GM19328 (cell line): ENCODE measurements at regions not wholly inside any gene's neighbourhood (a gene's known extent, or its start where the extent isn't known, plus 50 kb on each side); places are given as distances from the start of the nearest gene placed in this dataset.

Experiments
- ATAC-seq: cut with Tn5 transposase; IDR thresholded peaks from one replicate; pipeline ENCODE4 v1.9.1; 2021; ENCODE audit warnings: mild to moderate bottlenecking, moderate library complexity; ENCODE audit not compliant: unreplicated experiment

DNA sequence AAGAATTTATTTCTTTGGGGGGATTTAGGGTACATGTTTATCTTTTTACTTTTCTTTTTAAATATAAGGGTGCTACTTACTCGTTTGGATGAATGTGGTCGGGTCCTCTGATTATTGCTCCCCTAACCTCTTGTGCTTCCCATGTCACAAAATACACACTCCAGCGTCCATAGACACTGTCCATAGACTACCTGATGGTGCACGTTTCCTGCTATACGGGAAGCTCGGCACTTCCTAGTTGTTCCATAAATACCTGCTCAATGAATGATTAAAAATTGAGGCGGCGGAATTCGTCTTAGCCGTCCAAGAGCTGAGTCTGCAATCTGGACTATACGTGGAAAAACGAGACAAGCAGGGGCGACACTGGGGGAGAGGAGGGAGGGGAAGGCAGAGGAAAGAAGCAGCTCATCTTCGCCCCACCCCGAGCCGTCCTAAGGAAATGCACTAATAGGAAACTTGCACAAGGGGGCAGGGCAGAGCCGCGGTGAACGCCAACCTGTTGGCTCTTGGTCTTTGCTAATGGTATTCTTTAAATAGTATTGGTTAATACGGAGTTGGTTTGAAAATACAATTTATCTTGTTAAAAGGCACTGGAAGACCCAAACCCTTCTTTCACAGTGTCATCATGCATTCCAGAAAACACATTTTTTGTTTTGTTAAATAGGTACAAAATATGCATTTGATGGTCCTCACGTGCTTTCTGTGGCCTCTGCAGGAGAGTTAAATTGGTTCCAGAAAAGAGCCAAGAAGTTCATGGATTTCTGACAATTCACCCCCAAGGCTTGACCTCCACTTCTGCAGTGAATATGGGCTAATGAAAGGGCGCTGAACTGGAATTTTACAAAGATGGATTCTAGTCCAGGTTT, 73.0 kb upstream of the KCTD1 start:
- ATAC-seq: no peak

GRCh38 chr18:26619350-26619749, 71.0 kb upstream of the KCTD1 start:
- no peak for ATAC-seq

GRCh38 chr18:26618135-26618534, 69.8 kb upstream of the KCTD1 start:
- no peak for ATAC-seq

DNA sequence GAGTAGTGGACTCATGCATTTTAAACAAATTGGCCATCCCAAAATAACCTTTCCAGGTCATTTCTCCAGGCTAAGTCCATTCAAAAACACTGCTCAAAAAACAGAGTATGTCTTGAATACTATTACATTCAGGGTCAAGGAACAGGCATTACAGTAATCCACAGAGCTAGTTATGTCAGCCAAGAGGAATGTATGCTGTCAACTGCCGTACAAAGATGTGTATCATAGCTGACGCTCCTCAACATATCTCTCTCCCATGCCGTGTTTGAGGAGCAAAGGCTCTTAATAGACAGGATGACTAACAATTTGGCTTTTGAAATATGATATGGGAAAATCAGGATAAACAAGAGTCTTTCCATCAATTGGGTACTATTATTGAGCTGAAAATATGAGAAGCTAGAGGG, 68.8 kb upstream of the KCTD1 start:
- ATAC-seq: no peak

DNA sequence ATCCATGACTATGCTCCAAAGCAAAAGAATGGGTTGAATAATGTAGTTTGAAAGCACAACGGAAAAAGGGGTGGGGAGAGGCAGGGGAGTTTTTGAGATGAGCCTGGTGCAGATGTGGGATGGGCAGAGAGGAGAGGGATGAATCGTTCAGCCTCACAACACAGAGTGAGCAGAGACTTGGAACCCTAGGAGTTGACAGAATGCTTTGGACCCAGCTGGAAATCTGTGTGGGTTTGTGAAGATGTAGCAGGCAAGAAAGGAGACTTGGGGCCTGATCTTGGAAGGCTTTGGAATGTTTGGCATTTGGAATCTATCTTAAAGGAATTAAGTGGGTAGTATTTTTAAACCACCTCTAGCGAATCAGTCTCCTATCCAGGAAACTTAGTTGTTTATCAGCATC, 66.0 kb upstream of the KCTD1 start:
- ATAC-seq: no peak
